ENCODE measurements at regions not wholly inside any gene's neighbourhood (a gene's known extent, or its start where the extent isn't known, plus 50 kb on each side); places are given as distances from the start of the nearest gene placed in this dataset.

GRCh38 chr19:13585512-13585911 lies 79.2 kb upstream of the CACNA1A start:
- TF ChIP-seq CTCF (IDR thresholded peaks at IDR 0.05) (no peak), ZNF263 (CRISPR knock-in tag; IDR thresholded peaks at IDR 0.05; ENCODE audit: low read depth) (no peak), ETV6 (CRISPR knock-in tag; IDR thresholded peaks at IDR 0.05) (no peak), MAX (CRISPR knock-in tag; IDR thresholded peaks at IDR 0.05) (no peak), E2F4 (CRISPR knock-in tag; IDR thresholded peaks at IDR 0.05; ENCODE audit: borderline replicate concordance, low read depth) (no peak), NR2C2 (CRISPR knock-in tag; IDR thresholded peaks at IDR 0.05) (no peak), RELA (CRISPR knock-in tag; IDR thresholded peaks at IDR 0.05; ENCODE audit: borderline replicate concordance) (no peak), CREB1 (CRISPR knock-in tag; IDR thresholded peaks at IDR 0.05) (no peak)

Data from WTC11 (cell line).